ENCODE measurements at regions not wholly inside any gene's neighbourhood (a gene's known extent, or its start where the extent isn't known, plus 50 kb on each side); places are given as distances from the start of the nearest gene placed in this dataset.

- no peaks in the 10 kb centered on the region for H3K27me3 ChIP-seq
- no peaks in the 10 kb centered on the region for H3K36me3 ChIP-seq
- WGBS, 5 donors, result 75 to 82% (median 79%) methylated on average over 11 of the region's 11 CpGs
- no peaks in the 10 kb centered on the region for H3K4me1 ChIP-seq
- H3K27ac ChIP-seq, result no peak overlapping the region
- no peak for DNase-seq
- no peak overlapping the region for H3K4me3 ChIP-seq
- TF ChIP-seq EP300 (IDR thresholded peaks at IDR 0.05), result no peak
- no peak for TF ChIP-seq POLR2AphosphoS5 (IDR thresholded peaks at IDR 0.05)
- TF ChIP-seq, protein P1, sequence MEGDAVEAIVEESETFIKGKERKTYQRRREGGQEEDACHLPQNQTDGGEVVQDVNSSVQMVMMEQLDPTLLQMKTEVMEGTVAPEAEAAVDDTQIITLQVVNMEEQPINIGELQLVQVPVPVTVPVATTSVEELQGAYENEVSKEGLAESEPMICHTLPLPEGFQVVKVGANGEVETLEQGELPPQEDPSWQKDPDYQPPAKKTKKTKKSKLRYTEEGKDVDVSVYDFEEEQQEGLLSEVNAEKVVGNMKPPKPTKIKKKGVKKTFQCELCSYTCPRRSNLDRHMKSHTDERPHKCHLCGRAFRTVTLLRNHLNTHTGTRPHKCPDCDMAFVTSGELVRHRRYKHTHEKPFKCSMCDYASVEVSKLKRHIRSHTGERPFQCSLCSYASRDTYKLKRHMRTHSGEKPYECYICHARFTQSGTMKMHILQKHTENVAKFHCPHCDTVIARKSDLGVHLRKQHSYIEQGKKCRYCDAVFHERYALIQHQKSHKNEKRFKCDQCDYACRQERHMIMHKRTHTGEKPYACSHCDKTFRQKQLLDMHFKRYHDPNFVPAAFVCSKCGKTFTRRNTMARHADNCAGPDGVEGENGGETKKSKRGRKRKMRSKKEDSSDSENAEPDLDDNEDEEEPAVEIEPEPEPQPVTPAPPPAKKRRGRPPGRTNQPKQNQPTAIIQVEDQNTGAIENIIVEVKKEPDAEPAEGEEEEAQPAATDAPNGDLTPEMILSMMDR (IDR thresholded peaks at IDR 0.05), result no peak
- TF ChIP-seq POLR2A (IDR thresholded peaks at IDR 0.05), result no peak
- intact Hi-C loops (cut with DNase I; ENCODE audit: low total_unique reads), result no loop called here
- peaks cover 0 to 52% (median 9%) of the 10 kb centered on the region in 4 donors for H3K9me3 ChIP-seq
Measured at GRCh38 chr19:23547816-23548430, 139.1 kb downstream of the ZNF675 start.

DNA sequence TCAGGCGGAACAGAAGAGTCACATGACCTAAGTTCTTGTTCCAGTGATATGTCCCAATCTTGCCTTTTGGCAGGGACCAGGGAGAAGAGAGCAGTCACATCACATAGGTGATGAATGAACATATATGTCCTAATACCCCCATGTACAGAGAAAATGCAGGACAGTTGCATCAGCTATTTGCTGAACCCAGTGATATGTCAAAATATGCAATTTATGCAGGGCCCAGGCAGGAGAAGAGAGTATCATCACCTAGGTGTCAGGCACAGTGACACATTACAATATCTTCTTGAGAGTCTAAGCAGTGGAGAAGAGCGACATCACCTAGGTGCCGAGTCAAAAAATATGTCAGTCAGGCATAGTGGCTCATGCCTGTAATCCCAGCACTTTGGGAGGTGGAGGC lies 139.9 kb downstream of the ZNF675 start:
- DNase-seq, result no peak
- no peaks in the 10 kb centered on the region for H3K36me3 ChIP-seq
- H3K27me3 ChIP-seq, result no peaks in the 10 kb centered on the region
- H3K4me1 ChIP-seq, result no peaks in the 10 kb centered on the region
- no peak overlapping the region for H3K27ac ChIP-seq
- H3K9me3 ChIP-seq, result peaks cover 0 to 55% (median 9%) of the 10 kb centered on the region in 4 donors
- TF ChIP-seq EP300 (IDR thresholded peaks at IDR 0.05), result no peak
- no peak for TF ChIP-seq POLR2AphosphoS5 (IDR thresholded peaks at IDR 0.05)
- TF ChIP-seq POLR2A (IDR thresholded peaks at IDR 0.05), result no peak
- TF ChIP-seq, protein P1 (IDR thresholded peaks at IDR 0.05), result no peak
- 81 to 95% (median 89%) methylated on average over 3 of the region's 3 CpGs for WGBS, 5 donors
- intact Hi-C loops (cut with DNase I; ENCODE audit: low total_unique reads), result no loop called here
- H3K4me3 ChIP-seq, result no peak overlapping the region

- peaks cover 0 to 56% (median 9%) of the 10 kb centered on the region in 4 donors for H3K9me3 ChIP-seq
- no peak for DNase-seq
- WGBS, 5 donors, result 61 to 81% (median 80%) methylated on average over 2 of the region's 2 CpGs
- H3K27me3 ChIP-seq, result no peaks in the 10 kb centered on the region
- no peak overlapping the region for H3K4me3 ChIP-seq
- intact Hi-C loops (cut with DNase I; ENCODE audit: low total_unique reads), result no loop called here
- no peaks in the 10 kb centered on the region for H3K36me3 ChIP-seq
- H3K4me1 ChIP-seq, result no peaks in the 10 kb centered on the region
- TF ChIP-seq, protein P1 (IDR thresholded peaks at IDR 0.05), result no peak
- TF ChIP-seq POLR2A (IDR thresholded peaks at IDR 0.05), result no peak
- no peak for TF ChIP-seq EP300 (IDR thresholded peaks at IDR 0.05)
- TF ChIP-seq POLR2AphosphoS5 (IDR thresholded peaks at IDR 0.05), result no peak
- H3K27ac ChIP-seq, result no peak overlapping the region
Measured at GRCh38 chr19:23543351-23543750, 143.7 kb downstream of the ZNF675 start.

- no peak for DNase-seq
- WGBS, 5 donors, result 35 to 70% (median 56%) methylated on average over 1 of the region's 1 CpG
- Histone ChIP-seq H3K4me1 (no peaks in the 10 kb centered on the region), H3K27me3 (no peaks in the 10 kb centered on the region), H3K9me3 (peaks cover 0 to 60% (median 7%) of the 10 kb centered on the region in 4 donors), H3K36me3 (no peaks in the 10 kb centered on the region), H3K4me3 (no peak overlapping the region), H3K27ac (no peak overlapping the region)
- TF ChIP-seq EP300 (IDR thresholded peaks at IDR 0.05) (no peak), POLR2AphosphoS5 (IDR thresholded peaks at IDR 0.05) (no peak), POLR2A (IDR thresholded peaks at IDR 0.05) (no peak)
- TF ChIP-seq, protein P1 (IDR thresholded peaks at IDR 0.05), result no peak
- intact Hi-C loops (cut with DNase I; ENCODE audit: low total_unique reads), result no loop called here
Measured at GRCh38 chr19:23542562-23542961, 144.4 kb downstream of the ZNF675 start.
